Activated CD8-positive, alpha-beta memory T cell treated with anti-CD3 and anti-CD28 coated beads, Interleukin-2, amount 10 ng/mL, durations not matched to agents 7 days and 5 days (primary cell): ENCODE measurements at regions not wholly inside any gene's neighbourhood (a gene's known extent, or its start where the extent isn't known, plus 50 kb on each side); places are given as distances from the start of the nearest gene placed in this dataset.

Experiments used
- ATAC-seq: fragments of 150-1000 bp; cut with Tn5 transposase; one replicate; pipeline ENCODE4 v1.10.0; 2021; ENCODE audit warnings: moderate library complexity
- CTCF ChIA-PET: fragments of 350-600 bp; sonication (Branson Sonifier 250); formaldehyde crosslinking; loops from one replicate; lab custom pipeline; 2021; ENCODE audit warnings: antibody characterized with exemption; lab: Charles Lee
- DNase-seq: peaks from one replicate; pipeline ENCODE4 v3.0.0-alpha.2; 2020
- H3K27ac Mint-ChIP-seq: one replicate; pipeline ENCODE4 v1.8.0; 2021; ENCODE audit warnings: mild to moderate bottlenecking, mixed read lengths
- H3K27me3 Mint-ChIP-seq: one replicate; pipeline ENCODE4 v1.8.0; 2021; ENCODE audit warnings: mixed read lengths
- H3K36me3 Mint-ChIP-seq: one replicate; pipeline ENCODE4 v1.8.0; 2021; ENCODE audit warnings: mild to moderate bottlenecking, mixed read lengths
- H3K4me1 Mint-ChIP-seq: one replicate; pipeline ENCODE4 v1.8.0; 2021; ENCODE audit warnings: mixed read lengths
- H3K4me3 Mint-ChIP-seq: one replicate; pipeline ENCODE4 v1.8.0; 2021; ENCODE audit warnings: mild to moderate bottlenecking, moderate library complexity, mixed read lengths
- H3K9me3 Mint-ChIP-seq: one replicate; pipeline ENCODE4 v1.8.0; 2022; ENCODE audit warnings: low read depth, mixed read lengths

DNA sequence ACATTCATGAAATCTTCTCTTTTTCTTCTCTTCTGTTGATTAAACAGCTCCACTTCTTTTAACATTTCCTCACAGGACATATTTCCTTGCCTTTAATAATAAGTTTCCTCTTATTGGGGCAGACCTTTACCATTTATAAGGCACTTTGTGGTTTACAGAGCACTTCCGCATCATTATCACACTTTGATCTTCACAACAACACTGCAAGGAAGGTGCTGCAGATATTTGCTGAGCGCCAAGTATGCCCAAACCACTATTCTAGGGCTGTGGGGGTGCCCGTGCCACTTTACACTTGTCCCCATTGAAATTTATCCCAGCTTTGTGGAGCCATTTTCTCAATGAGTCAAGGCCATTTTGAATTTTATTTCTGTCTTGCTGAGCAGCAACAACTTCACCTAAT lies 246.6 kb downstream of the SS18 start:
- Mint-ChIP-seq H3K36me3 (no peaks in the 10 kb centered on the region), H3K4me1 (no peaks in the 10 kb centered on the region), H3K9me3 (no peaks in the 10 kb centered on the region), H3K27me3 (no peaks in the 10 kb centered on the region), H3K27ac (no peak overlapping the region), H3K4me3 (no peak overlapping the region)
- CTCF ChIA-PET: no interaction called here
- DNase-seq (no peak), ATAC-seq (no peak)

DNA sequence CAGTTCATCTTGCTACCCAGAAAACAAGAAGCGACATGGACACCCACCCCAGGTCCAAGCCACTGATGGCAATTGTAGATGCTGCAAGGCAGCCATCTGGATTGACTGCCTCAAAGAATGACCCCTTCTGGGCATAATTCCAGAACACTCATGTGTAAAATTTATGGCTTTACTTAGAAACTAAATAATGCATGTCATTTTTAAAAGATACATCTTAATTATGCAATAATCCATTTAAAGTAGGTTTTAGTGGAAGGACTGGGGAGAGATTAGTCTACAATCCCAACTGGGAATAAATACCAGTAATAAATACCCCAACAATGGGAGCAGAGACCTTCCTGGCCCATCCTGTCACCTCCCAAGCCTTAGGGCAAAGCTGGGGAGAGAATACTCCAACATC lies 247.7 kb downstream of the SS18 start:
- Mint-ChIP-seq H3K27ac (no peak overlapping the region), H3K4me3 (no peak overlapping the region)

DNA sequence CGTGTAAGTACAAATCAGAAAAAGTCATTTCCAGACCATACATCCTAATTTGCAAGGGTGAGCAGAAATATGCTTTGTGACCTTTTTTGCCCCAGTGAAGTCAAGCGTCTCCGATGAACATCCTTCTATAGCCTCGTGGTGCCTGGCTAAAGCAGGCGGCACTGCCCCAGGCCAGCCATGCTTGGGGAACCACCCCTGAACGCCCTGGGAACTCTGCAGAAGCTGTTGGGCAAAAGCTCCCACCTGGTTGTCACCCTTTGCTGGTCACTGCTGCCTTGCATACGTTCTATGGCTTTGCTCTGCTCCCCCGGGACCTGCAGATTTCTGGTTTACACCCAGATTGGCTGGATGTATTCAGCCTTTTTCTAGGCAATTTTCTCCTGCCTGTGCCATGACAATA lies 256.4 kb downstream of the SS18 start:
- DNase-seq (no peak), ATAC-seq (no peak)
- Mint-ChIP-seq H3K27ac (no peak overlapping the region), H3K4me3 (no peak overlapping the region), H3K36me3 (no peaks in the 10 kb centered on the region), H3K27me3 (no peaks in the 10 kb centered on the region), H3K4me1 (no peaks in the 10 kb centered on the region), H3K9me3 (no peaks in the 10 kb centered on the region)
- CTCF ChIA-PET: no interaction called here

More for the DNA sequence above, 247.7 kb downstream of the SS18 start:
- CTCF ChIA-PET: no interaction called here
- no peaks in the 10 kb centered on the region for H3K4me1 Mint-ChIP-seq
- no peak for DNase-seq
- H3K36me3 Mint-ChIP-seq: no peaks in the 10 kb centered on the region
- ATAC-seq: no peak
- no peaks in the 10 kb centered on the region for H3K27me3 Mint-ChIP-seq
- no peaks in the 10 kb centered on the region for H3K9me3 Mint-ChIP-seq

DNA sequence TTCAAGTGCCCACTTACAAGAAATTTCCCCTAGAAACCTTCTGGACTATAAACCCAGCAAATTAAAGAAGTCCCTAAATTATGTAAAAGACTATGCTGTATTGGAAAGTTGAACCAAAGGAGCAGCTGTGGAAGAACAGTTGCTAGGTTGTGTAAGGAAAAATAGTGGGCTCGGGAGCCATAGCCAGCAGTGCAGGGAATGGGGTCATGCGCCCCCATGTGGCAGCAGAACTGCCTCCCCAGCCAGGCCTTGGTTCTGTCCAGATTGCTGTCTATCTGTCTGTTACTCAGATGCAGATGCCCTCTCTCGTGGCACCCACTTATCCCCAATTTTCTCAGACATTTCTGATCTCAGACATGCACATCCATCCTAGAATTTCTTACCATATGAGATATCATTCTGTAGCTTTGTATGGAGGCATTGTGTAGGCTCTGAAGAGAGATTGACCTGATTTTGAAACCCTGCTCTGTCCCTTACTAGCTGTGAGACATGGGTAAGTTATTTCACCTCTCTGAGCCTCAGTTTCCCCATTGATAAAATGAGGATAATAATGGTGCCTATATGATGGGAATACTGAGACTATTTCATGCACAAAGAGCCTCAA lies 258.3 kb downstream of the SS18 start:
- Mint-ChIP-seq H3K9me3 (no peaks in the 10 kb centered on the region), H3K27ac (no peak overlapping the region), H3K4me1 (no peaks in the 10 kb centered on the region), H3K36me3 (no peaks in the 10 kb centered on the region), H3K4me3 (no peak overlapping the region), H3K27me3 (no peaks in the 10 kb centered on the region)
- no peak for DNase-seq
- CTCF ChIA-PET: no interaction called here
- no peak for ATAC-seq

DNA sequence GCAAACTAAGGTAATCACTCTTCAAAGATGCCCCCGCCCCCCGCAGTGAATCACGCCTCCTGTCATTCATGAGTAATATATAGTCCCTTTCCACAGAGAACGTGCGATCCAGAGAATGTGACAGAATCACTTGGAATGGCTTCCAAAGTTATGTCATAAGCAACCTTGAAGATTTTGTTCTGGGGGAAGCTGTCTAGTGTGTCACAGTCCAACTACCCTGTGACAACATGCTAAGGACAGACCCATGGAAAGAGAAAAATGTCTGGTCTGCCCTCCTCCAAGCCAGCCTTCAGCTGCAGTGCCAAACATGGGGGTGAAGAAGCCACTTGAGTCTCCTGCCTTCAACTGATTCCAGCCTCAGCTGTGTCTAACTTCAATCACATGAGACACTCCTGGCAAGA lies 259.1 kb downstream of the SS18 start:
- Mint-ChIP-seq H3K27ac (no peak overlapping the region), H3K27me3 (no peaks in the 10 kb centered on the region), H3K9me3 (no peaks in the 10 kb centered on the region), H3K4me1 (no peaks in the 10 kb centered on the region), H3K4me3 (no peak overlapping the region), H3K36me3 (no peaks in the 10 kb centered on the region)
- ATAC-seq: no peak
- no peak for DNase-seq
- CTCF ChIA-PET: no interaction called here

DNA sequence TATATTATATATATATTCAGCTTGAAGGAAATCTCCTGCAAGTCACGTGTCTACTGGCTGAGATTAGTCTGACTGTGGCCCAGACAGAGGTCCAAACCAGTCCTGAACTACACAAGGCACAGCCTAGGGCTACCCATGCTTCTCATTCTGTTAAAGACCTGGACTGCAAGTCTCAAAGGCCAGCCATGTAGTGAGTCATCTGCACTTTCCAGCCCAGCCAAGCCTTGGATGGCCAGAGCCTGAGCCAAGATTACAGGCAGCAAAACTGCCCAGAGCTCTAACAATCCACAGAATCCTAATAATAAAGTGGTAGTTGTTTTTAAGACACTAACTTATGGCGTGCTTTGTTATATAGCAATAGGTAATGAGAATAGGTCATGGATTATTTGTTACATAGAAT lies 259.6 kb downstream of the SS18 start:
- Mint-ChIP-seq H3K9me3 (no peaks in the 10 kb centered on the region), H3K4me1 (no peaks in the 10 kb centered on the region), H3K36me3 (no peaks in the 10 kb centered on the region), H3K27ac (no peak overlapping the region), H3K4me3 (no peak overlapping the region), H3K27me3 (no peaks in the 10 kb centered on the region)
- DNase-seq: no peak
- CTCF ChIA-PET: no interaction called here
- ATAC-seq: no peak

DNA sequence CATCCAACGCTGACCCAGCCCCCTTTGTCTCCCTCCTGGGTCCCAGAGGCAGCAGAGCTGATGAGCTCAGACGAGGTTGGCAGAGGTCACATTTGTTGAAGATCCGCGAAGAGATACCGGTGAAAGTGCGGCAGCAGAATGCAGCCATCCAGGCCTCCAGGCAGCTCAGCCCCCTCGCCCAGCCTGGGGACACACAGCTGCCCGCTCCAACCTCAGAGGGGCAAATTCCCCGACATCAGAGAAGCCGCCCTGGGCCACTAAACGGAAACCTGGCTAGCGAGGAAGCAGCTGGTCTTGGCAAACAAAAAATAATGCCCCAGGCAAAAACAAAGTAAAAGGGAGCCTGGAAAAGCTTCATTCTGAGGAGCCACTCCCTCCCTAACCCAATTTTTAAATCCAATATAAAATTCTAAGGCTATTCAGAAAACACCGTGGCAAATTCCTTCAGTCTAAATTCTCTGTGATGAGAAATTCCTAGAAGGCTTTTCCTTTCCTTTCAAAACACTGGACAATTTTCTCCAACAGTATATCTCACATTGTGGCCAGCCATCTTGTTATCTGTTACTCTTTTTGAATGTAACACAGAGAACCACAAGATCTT lies 262.4 kb downstream of the SS18 start:
- ATAC-seq: no peak
- no peak for DNase-seq
- H3K4me1 Mint-ChIP-seq: no peaks in the 10 kb centered on the region
- no peak overlapping the region for H3K4me3 Mint-ChIP-seq
- peaks cover 4% of the 10 kb centered on the region for H3K27me3 Mint-ChIP-seq
- no peaks in the 10 kb centered on the region for H3K36me3 Mint-ChIP-seq
- CTCF ChIA-PET: no interaction called here
- H3K27ac Mint-ChIP-seq: no peak overlapping the region
- H3K9me3 Mint-ChIP-seq: no peaks in the 10 kb centered on the region

DNA sequence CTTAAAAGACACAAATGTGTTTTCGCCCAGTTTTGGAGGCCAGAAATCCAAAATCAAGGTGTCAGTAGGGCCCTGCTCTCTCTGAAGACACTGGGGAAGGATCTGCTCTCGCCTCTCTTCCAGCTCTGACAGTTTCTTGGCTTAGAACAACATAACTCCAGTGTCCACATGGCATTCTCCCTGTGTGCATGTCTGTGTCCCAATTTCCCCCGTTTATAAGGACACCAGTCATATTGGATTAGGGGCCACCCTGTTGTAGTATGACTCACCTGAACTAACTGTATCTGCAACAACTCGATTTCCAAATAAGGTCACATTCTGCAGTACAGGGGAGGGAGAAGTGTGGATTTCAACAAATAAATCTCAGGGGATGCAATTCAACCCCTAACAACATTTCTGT lies 263.2 kb downstream of the SS18 start:
- no peaks in the 10 kb centered on the region for H3K9me3 Mint-ChIP-seq
- H3K27ac Mint-ChIP-seq: no peak overlapping the region
- H3K27me3 Mint-ChIP-seq: peaks cover 6% of the 10 kb centered on the region
- H3K4me3 Mint-ChIP-seq: no peak overlapping the region
- CTCF ChIA-PET: no interaction called here
- no peaks in the 10 kb centered on the region for H3K36me3 Mint-ChIP-seq
- DNase-seq: no peak
- no peak for ATAC-seq
- no peaks in the 10 kb centered on the region for H3K4me1 Mint-ChIP-seq

DNA sequence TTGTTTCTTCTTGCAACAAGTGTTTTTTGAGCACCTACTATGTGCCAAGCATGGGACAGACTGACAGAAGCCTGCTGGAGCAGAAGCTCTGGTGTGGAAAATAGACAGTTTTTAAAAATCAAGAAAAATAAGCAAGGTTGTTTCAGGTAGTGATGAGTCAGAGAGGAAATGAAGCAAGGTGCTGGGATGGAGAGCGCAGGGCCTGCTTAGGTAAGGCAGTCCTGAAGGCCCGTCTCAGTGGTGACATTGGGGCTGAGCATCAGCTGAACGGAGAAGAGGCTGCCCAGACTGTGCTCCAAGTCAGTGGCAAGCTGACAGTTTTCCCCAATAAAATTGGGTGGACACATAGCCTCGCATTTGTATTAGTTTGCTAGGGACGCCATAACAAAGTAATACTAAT lies 263.6 kb downstream of the SS18 start:
- Mint-ChIP-seq H3K36me3 (no peaks in the 10 kb centered on the region), H3K9me3 (no peaks in the 10 kb centered on the region), H3K27ac (no peak overlapping the region), H3K4me3 (no peak overlapping the region), H3K27me3 (peaks cover 7% of the 10 kb centered on the region), H3K4me1 (no peaks in the 10 kb centered on the region)
- ATAC-seq (no peak), DNase-seq (no peak)
- CTCF ChIA-PET: no interaction called here

DNA sequence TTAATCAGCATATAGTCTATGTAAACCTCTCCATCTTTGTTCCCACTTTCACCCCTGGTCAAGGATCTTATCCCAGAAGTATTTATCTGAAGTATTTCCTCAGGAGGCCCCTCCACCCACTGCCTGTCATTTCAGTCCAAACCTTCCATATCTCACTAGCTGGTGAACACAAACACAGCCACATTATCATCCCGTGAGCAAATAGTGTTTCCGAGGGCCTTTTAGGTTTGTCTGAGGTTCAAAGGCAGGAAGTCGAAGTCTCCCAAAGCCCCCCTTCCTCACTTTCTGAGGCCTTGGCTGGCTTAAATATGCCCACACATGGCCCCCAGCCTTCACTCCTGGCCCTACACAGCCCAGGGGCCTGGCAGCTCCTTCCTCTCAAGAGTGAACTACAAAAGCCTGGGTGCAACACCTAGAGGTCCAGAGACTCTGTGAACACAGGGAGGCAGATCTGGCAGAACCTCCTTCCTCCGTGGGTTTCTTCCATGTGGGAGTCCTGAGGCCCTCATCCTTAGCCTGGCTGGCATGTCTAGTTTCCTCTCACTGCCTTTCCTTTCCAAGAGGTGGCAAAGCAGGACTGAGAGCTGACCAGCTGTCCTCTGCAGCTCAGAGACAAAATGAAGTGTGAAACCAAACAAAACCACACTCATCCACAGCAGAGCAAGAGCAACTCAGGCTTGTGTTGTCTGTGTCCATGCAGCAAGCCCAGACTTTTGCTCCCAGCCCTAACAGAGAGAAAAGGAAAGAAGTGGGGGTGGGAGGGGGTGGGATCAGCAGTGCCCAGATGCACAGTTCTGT lies 264.2 kb downstream of the SS18 start:
- Mint-ChIP-seq H3K36me3 (no peaks in the 10 kb centered on the region), H3K27ac (no peak overlapping the region), H3K9me3 (no peaks in the 10 kb centered on the region), H3K27me3 (peaks cover 13% of the 10 kb centered on the region), H3K4me1 (no peaks in the 10 kb centered on the region), H3K4me3 (no peak overlapping the region)
- CTCF ChIA-PET: no interaction called here
- no peak for DNase-seq
- ATAC-seq: no peak

DNA sequence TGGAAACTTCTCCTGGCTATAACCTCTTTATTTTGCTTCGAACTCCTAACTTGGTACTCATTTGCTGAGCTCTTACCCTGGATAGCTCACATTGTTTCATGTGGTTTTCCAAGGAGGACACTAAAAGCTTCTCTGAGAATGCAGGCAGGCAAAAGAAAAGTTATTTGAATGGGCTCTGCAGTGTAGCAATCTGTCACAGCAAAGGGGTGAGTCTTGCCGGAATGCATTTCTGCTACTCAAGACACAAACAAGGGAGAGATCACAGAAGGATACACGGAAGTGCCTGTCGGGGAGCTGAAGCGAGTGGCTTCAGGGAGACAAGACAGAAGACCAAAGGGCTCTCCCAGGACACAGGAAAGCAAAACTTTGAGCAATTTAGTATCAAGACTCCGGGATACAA lies 265.4 kb downstream of the SS18 start:
- no peak for ATAC-seq
- peaks cover 19% of the 10 kb centered on the region for H3K27me3 Mint-ChIP-seq
- no peak overlapping the region for H3K27ac Mint-ChIP-seq
- DNase-seq: no peak
- no peaks in the 10 kb centered on the region for H3K4me1 Mint-ChIP-seq
- no peaks in the 10 kb centered on the region for H3K9me3 Mint-ChIP-seq
- H3K4me3 Mint-ChIP-seq: no peak overlapping the region
- no peaks in the 10 kb centered on the region for H3K36me3 Mint-ChIP-seq
- CTCF ChIA-PET: no interaction called here

DNA sequence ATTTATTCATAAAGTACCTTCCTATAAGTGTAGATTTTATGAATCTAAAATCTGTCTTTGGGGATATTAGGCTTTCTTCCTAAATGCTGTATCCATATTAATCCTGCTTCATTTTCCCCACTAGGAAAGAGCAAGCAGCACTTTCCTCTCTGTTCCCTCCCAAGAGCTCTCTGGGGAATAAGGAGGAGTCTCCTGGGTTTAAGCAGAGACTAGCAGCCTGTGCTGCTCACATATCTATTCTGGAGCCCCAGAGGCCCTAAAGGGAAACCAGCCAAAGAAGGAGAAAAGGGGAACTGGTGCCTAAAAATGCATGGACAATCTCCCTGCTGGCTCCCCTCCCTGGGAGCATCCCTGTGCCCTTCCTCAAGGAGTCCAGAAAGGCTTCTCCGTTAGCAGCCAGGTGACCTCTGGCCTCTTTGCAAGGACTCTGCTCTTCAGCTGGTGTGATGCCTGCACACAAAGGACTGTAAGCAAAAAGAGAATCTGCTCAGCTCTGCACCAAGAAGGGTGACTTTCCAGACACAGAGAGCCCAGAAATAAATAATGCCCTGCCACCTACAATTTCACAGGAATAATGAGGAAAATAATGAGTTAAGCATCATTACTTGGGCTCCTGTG lies 270.6 kb downstream of the SS18 start:
- ATAC-seq: no peak
- Mint-ChIP-seq H3K4me3 (no peak overlapping the region), H3K4me1 (peaks cover 12% of the 10 kb centered on the region), H3K27me3 (peaks cover 21% of the 10 kb centered on the region), H3K27ac (no peak overlapping the region), H3K36me3 (no peaks in the 10 kb centered on the region), H3K9me3 (no peaks in the 10 kb centered on the region)
- CTCF ChIA-PET: no interaction called here
- no peak for DNase-seq

DNA sequence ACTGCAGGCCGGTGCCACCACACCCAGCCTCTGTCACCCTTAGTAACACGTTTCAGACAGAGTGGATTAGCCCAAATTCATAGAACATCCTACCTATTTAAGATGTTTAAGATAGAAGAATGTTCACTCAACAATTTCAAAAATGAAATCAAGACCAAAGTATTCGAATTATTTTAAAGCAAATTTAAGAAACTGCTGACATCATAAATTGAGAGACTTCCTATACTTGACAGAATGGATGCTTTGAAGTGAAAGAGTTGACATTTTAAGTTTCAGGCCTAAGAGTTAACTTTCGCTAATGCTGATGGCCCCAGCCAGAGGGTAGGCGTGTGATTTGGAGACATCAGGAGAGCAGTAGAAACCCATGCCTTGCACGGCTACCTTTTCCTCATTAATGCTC lies 271.9 kb downstream of the SS18 start:
- Mint-ChIP-seq H3K27ac (no peak overlapping the region), H3K9me3 (no peaks in the 10 kb centered on the region), H3K36me3 (no peaks in the 10 kb centered on the region), H3K4me1 (peaks cover 16% of the 10 kb centered on the region), H3K27me3 (peaks cover 21% of the 10 kb centered on the region), H3K4me3 (no peak overlapping the region)
- no peak for DNase-seq
- CTCF ChIA-PET: no interaction called here
- no peak for ATAC-seq
